ENCODE measurements at regions not wholly inside any gene's neighbourhood (a gene's known extent, or its start where the extent isn't known, plus 50 kb on each side); places are given as distances from the start of the nearest gene placed in this dataset.

GRCh38 chr3:11698326-11699082, 54.8 kb upstream of the VGLL4 start:
- WGBS = 94% methylated on average over 7 of the region's 7 CpGs
- Histone ChIP-seq H3K27me3 (no peaks in the 10 kb centered on the region), H3K4me3 (no peak overlapping the region), H3K36me3 (peaks cover 0 to 46% (median 5%) of the 10 kb centered on the region in 4 donors), H3K4me1 (peaks cover 0 to 18% (median 7%) of the 10 kb centered on the region in 4 donors), H3K27ac (replicated peaks in 1 of 4) (no peak overlapping the region), H3K9me3 (no peaks in the 10 kb centered on the region)
- TF ChIP-seq POLR2AphosphoS5 (IDR thresholded peaks at IDR 0.05) = no peak
- TF ChIP-seq EP300 (IDR thresholded peaks at IDR 0.05) = no peak
- TF ChIP-seq POLR2A (IDR thresholded peaks at IDR 0.05; ENCODE audit: low read depth) = no peak
- TF ChIP-seq CTCF (IDR thresholded peaks at IDR 0.05) = no peak
- intact Hi-C loops (cut with DNase I) = no loop called here
- DNase-seq (ENCODE audit: extremely low spot score) = no peak

GRCh38 chr3:11697701-11698100, 54.0 kb upstream of the VGLL4 start:
- 87% methylated on average over 2 of the region's 2 CpGs for WGBS
- Histone ChIP-seq H3K36me3 (peaks cover 0 to 49% (median 5%) of the 10 kb centered on the region in 4 donors), H3K27me3 (no peaks in the 10 kb centered on the region), H3K9me3 (no peaks in the 10 kb centered on the region), H3K4me1 (peaks cover 0 to 10% (median 7%) of the 10 kb centered on the region in 4 donors), H3K4me3 (no peak overlapping the region), H3K27ac (replicated peaks in 1 of 4) (no peak overlapping the region)
- TF ChIP-seq EP300 (IDR thresholded peaks at IDR 0.05) = no peak
- no peak for TF ChIP-seq POLR2A (IDR thresholded peaks at IDR 0.05; ENCODE audit: low read depth)
- no peak for TF ChIP-seq CTCF (IDR thresholded peaks at IDR 0.05)
- TF ChIP-seq POLR2AphosphoS5 (IDR thresholded peaks at IDR 0.05) = no peak
- no peak for DNase-seq (ENCODE audit: extremely low spot score)
- intact Hi-C loops (cut with DNase I) = no loop called here

- peaks cover 0 to 17% (median 15%) of the 10 kb centered on the region in 4 donors for H3K4me1 ChIP-seq
- H3K4me3 ChIP-seq = no peak overlapping the region
- no peak overlapping the region for H3K27ac ChIP-seq (replicated peaks in 1 of 4)
- WGBS = 80% methylated on average over 2 of the region's 2 CpGs
- no peaks in the 10 kb centered on the region for H3K9me3 ChIP-seq
- H3K27me3 ChIP-seq = no peaks in the 10 kb centered on the region
- H3K36me3 ChIP-seq = peaks cover 0 to 47% (median 5%) of the 10 kb centered on the region in 4 donors
- intact Hi-C loops (cut with DNase I) = no loop called here
- DNase-seq (ENCODE audit: extremely low spot score) = no peak
- TF ChIP-seq POLR2AphosphoS5 (IDR thresholded peaks at IDR 0.05) = no peak
- no peak for TF ChIP-seq EP300 (IDR thresholded peaks at IDR 0.05)
- no peak for TF ChIP-seq CTCF (IDR thresholded peaks at IDR 0.05)
- no peak for TF ChIP-seq POLR2A (IDR thresholded peaks at IDR 0.05; ENCODE audit: low read depth)
These were observed 52.3 kb upstream of the VGLL4 start for GRCh38 chr3:11696054-11696453.

Measured in esophagus muscularis mucosa (tissue), 4 donors.